ENCODE measurements at regions not wholly inside any gene's neighbourhood (a gene's known extent, or its start where the extent isn't known, plus 50 kb on each side); places are given as distances from the start of the nearest gene placed in this dataset.

DNA sequence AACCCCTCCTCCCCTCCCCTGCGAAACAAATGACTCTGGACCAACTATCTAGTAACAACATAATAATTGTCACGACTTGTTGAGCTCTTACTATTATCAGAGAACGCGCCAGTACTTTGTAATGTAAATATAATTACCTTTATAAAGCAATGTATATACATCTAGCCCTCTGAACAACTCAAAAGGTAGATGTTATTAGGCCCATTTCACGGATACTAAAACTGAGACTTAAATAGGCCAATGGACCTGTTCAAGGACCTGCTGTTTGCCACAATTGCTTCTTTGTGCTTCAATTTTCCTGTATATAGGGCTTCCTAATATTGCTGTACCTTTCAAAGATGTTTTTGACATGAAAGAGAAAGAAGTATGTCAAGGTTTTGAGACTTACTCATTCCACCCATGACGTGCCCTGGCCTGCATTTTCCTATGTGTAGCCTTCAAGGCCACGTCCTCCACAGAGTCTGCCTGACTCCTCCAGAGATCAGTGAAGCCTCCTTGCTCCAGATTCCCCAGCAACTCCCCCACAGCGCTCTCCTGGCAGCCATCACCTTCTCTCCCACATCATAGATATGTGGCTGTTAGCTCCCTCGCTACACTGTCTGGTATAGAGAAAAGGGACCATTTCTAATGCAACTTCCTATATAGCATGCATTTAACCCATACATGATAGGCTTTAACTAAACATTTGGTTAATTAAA, 156.6 kb downstream of the SKIDA1 start:
- TF ChIP-seq, protein P1, sequence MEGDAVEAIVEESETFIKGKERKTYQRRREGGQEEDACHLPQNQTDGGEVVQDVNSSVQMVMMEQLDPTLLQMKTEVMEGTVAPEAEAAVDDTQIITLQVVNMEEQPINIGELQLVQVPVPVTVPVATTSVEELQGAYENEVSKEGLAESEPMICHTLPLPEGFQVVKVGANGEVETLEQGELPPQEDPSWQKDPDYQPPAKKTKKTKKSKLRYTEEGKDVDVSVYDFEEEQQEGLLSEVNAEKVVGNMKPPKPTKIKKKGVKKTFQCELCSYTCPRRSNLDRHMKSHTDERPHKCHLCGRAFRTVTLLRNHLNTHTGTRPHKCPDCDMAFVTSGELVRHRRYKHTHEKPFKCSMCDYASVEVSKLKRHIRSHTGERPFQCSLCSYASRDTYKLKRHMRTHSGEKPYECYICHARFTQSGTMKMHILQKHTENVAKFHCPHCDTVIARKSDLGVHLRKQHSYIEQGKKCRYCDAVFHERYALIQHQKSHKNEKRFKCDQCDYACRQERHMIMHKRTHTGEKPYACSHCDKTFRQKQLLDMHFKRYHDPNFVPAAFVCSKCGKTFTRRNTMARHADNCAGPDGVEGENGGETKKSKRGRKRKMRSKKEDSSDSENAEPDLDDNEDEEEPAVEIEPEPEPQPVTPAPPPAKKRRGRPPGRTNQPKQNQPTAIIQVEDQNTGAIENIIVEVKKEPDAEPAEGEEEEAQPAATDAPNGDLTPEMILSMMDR (IDR thresholded peaks at IDR 0.05), result no peak
- no peak for TF ChIP-seq POLR2A (IDR thresholded peaks at IDR 0.05)
